ENCODE measurements at regions not wholly inside any gene's neighbourhood (a gene's known extent, or its start where the extent isn't known, plus 50 kb on each side); places are given as distances from the start of the nearest gene placed in this dataset.

GRCh38 chr22:22408731-22409696 lies 99.5 kb downstream of the ZNF280B start:
- TF ChIP-seq CTCF (conservative IDR thresholded peaks at IDR 0.05), result peak; percentile 70
- no peak for TF ChIP-seq ZFX (IDR thresholded peaks at IDR 0.05)
- H3K27ac ChIP-seq, result no peak overlapping the region

- TF ChIP-seq CTCF (conservative IDR thresholded peaks at IDR 0.05), result no peak
- TF ChIP-seq ZFX (IDR thresholded peaks at IDR 0.05), result no peak
- H3K27ac ChIP-seq, result no peak overlapping the region
These were observed 98.4 kb downstream of the ZNF280B start for GRCh38 chr22:22410121-22410520.

GRCh38 chr22:22410677-22411076 lies 97.9 kb downstream of the ZNF280B start:
- H3K27ac ChIP-seq, result no peak overlapping the region
- no peak for TF ChIP-seq CTCF (conservative IDR thresholded peaks at IDR 0.05)

- H3K27ac ChIP-seq, result no peak overlapping the region
- TF ChIP-seq CTCF (conservative IDR thresholded peaks at IDR 0.05) (no peak), ZFX (IDR thresholded peaks at IDR 0.05) (no peak)
These were observed 94.3 kb downstream of the ZNF280B start for GRCh38 chr22:22414266-22414665.

GRCh38 chr22:22417495-22418162 lies 90.9 kb downstream of the ZNF280B start:
- no peak for TF ChIP-seq CTCF (conservative IDR thresholded peaks at IDR 0.05)
- no peak for TF ChIP-seq ZFX (IDR thresholded peaks at IDR 0.05)
- H3K27ac ChIP-seq, result no peak overlapping the region

- TF ChIP-seq CTCF (conservative IDR thresholded peaks at IDR 0.05) (no peak), ZFX (IDR thresholded peaks at IDR 0.05) (no peak)
- no peak overlapping the region for H3K27ac ChIP-seq
These were observed 90.4 kb downstream of the ZNF280B start for GRCh38 chr22:22418163-22418549.

GRCh38 chr22:22418957-22419356 lies 89.6 kb downstream of the ZNF280B start:
- TF ChIP-seq CTCF (conservative IDR thresholded peaks at IDR 0.05) (no peak), ZFX (IDR thresholded peaks at IDR 0.05) (no peak)
- H3K27ac ChIP-seq, result no peak overlapping the region

Data from C4-2B (cell line).